ENCODE measurements at regions not wholly inside any gene's neighbourhood (a gene's known extent, or its start where the extent isn't known, plus 50 kb on each side); places are given as distances from the start of the nearest gene placed in this dataset.

DNA sequence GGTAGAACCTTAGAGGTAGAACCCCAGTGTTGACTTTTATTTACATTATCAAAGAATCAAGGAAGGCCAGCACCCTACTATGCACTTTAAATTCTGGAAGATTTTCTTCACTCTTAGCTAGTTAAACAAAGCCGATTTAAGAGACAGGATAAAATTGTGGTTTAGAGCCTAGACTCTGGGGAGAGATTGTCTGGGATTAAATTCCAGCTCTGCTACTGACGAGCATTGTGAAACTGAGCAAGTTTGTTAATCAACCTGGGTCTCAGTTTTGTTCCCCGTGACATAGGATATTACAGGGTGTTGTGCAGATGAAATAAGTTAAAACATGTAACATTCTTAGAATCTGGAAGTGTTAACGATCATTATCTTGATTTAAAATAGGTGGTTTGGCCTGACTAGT is 83.5 kb downstream of the FEM1C start:
- TF ChIP-seq, protein P1, sequence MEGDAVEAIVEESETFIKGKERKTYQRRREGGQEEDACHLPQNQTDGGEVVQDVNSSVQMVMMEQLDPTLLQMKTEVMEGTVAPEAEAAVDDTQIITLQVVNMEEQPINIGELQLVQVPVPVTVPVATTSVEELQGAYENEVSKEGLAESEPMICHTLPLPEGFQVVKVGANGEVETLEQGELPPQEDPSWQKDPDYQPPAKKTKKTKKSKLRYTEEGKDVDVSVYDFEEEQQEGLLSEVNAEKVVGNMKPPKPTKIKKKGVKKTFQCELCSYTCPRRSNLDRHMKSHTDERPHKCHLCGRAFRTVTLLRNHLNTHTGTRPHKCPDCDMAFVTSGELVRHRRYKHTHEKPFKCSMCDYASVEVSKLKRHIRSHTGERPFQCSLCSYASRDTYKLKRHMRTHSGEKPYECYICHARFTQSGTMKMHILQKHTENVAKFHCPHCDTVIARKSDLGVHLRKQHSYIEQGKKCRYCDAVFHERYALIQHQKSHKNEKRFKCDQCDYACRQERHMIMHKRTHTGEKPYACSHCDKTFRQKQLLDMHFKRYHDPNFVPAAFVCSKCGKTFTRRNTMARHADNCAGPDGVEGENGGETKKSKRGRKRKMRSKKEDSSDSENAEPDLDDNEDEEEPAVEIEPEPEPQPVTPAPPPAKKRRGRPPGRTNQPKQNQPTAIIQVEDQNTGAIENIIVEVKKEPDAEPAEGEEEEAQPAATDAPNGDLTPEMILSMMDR (IDR thresholded peaks at IDR 0.05; ENCODE audit: insufficient read depth, low read length), result no peak
- no peak for TF ChIP-seq GABPA (IDR thresholded peaks at IDR 0.05; ENCODE audit: low read depth)
- no peak for TF ChIP-seq POLR2AphosphoS5 (IDR thresholded peaks at IDR 0.05; ENCODE audit: low read depth)
